ENCODE measurements at regions not wholly inside any gene's neighbourhood (a gene's known extent, or its start where the extent isn't known, plus 50 kb on each side); places are given as distances from the start of the nearest gene placed in this dataset.
"Not testable (repeated sequence)": the region's sequence is repeated elsewhere in the genome, so short reads cannot be mapped to it uniquely, and the experiment has no call there.

DNA sequence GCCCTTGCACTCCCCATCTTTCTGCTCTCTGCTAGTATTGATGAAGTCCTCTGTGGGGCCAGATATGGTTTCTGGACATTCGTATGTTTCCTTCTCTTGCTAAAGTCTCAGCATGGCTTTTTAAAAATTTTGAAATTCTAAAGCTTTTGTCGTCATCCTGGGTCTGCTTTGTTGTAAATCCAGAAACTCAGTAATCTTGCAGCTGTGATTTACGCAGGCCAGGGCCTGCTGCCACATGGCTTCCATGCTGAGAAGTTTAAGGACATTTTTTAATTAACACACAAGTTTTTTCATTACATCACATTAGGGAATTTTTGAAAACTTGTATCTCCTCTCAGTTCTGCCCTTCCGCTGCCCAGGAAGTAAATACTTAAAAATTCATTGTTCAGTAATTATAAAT lies 686.1 kb upstream of the IGFBP3 start:
- no peak for DNase-seq

DNA sequence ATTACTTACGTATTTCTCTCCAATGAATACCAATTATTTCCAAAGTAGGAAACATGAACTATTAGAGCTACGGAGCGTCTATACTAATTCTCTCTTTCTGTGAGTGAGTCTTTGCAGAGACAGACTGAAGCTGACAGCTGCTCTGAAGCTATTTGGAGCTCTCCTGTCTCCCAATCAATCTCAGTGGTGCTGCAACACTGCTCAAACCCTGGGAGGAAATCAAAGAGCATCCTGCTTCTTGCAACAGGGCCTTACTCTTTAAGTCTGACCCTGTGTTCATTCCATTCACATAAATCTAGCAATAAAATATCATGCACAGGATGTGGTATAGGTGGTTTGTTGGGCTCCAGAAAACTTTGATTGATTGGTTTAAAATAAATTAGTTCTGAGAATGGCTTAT lies 685.7 kb upstream of the IGFBP3 start:
- DNase-seq = peak; percentile 52

DNA sequence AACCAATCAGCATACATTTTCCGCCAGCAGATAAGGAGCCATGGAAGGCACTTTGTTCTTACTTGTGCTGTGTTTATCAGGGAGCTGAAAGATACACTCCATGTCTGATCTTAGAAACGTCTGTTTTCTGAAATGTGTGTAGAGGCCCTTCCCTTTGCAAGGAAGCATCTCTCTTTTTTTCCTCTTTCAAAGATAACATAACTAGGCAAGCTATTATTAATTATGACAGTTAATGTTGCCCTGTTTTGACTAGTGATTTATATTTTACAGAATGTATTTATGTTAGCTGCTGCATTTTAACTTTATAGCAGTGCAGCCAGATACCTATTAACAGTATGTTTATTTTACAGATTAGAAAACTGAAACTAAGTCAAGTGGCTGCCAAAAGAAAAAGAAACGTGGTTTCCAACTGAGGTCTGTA lies 683.2 kb upstream of the IGFBP3 start:
- DNase-seq = no peak

DNA sequence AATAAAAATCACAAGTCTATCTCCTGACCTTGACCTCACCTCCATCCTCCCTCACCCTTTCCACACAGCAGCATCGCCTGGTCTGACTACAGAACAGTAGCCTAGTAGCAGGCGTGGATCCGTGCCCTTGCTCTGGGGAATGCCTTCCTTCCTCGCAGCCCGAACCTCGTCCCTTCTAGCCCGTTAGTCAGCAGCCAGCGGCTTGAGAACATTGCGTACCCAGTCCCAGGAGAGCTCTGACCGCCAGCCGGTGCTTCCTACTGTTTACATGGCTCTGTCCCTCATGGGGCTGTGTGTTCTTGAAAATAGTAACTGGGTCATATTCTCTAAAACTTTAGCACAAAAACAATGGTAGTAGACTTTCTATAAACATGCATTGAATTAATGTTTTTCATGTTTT lies 682.7 kb upstream of the IGFBP3 start:
- DNase-seq = peak; percentile 42

DNA sequence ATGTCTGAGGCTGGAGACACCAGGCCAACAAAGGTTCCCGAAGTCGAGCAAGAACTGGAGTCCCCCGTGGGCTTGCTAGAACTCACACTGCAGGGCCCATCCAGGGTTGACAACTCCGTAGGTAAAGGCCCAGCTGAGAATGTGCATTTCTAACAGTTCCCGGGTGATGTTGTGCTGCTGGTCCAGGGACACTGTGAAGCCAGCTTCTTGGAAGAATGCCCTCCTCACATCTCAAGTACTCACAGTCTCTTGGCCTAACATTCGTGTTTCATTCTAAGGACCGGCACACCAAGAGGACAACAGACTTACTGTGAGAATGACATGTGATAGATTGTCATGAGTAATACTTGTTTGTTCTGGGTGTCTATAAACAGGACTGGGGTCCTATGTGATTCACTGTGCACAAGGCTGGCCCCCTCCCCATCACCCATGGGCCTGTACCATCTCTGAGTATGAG lies 682.3 kb upstream of the IGFBP3 start:
- DNase-seq = no peak

DNA sequence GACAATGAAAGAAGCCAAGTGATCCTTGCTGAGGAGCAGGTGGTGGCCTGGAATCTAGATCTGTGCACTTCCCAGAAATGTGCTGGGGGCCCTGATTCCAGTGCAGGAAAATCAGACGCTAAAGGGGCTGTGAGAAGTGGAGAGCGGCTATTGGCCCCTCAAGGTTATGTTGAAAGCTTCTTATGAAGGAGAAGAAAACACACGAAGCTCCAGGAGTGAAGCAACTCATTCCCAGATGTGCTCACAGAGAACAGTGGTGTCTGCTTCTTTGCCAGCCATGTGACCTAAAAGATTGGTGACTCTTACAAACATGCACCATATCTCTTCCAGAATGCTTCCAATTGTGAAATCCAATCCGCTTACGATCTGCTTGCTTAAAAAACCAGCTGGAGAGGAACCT lies 679.3 kb upstream of the IGFBP3 start:
- DNase-seq = no peak

DNA sequence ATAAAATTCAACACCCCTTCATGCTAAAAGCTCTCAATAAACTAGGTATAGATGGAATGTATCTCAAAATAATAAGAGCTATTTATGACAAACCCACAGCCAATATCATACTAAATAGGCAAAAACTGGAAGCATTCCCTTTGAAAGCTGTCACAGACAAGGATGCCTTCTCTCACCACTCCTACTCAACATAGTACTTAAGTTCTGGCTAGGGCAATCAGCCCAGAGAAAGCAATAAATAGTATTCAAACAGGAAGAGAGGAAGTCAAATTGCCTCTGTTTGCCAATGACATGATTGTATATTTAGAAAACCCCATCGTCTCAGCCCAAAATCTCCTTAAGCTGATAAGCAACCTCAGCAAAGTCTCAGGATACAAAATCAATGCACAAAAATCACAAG lies 673.8 kb upstream of the IGFBP3 start:
- DNase-seq = not testable (repeated sequence)

DNA sequence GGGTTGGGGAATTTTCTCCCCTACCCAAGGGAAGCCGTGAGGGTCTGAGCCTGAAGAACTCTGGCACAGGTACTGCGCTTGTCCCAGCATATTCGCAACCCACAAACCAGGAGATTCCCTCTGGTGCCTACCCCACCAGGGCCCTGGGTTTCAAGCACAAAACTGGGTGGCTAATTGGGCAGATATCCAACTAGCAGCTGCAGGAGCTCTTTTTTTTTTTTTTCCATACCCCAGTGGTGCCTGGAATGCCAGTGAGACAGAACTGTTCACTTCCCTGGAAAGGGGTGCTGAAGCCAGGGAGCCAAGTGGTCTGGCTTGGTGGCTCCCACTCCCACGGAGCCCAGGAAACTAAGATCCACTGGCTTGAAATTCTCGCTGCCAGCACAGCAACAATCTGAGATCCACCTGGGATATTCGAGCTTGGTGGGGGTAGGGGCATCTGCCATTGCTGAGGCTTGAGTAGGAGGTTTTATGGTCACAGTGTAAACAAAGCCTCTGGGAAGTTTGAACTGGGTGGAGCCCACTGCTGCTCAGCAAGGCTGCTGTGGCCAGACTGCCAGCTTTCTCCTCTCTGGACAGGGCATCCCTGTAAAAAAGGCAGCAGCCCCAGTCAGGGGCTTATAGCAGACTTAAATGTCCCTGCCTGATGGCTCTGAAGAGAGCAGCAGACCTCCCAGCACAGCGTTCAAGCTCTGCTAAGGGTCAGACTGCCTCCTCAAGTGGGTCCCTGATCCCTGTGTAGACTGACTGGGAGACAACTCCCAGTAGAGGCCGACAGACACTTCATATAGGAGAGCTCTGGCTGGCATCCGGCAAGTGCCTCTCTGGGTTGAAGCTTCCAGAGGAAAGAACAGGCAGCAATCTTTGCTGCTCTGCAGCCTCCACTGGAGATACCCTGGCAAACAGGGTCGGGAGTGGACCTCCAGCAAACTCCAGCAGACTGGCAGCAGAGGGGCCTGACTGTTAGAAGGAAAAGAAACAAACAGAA lies 670.1 kb upstream of the IGFBP3 start:
- DNase-seq = not testable (repeated sequence)

DNA sequence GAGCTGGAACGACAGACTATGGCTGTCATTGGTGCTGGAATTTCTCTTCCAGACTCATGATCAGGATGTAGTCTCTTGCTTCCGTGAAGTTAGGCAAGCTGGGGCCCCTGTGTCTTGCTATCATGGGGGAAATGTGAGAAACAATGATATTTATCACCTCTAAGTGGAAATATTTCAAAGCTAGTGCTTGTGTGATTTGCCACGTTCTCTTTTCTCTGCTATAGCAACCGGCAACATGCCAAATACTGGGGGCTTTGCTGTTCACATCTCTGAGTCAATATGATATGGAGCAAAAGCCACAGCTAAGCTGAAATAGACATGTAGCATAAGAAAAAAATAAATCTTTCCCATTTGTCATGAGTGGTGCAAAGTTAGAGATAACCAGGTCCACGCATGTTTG lies 668.2 kb upstream of the IGFBP3 start:
- DNase-seq = no peak

DNA sequence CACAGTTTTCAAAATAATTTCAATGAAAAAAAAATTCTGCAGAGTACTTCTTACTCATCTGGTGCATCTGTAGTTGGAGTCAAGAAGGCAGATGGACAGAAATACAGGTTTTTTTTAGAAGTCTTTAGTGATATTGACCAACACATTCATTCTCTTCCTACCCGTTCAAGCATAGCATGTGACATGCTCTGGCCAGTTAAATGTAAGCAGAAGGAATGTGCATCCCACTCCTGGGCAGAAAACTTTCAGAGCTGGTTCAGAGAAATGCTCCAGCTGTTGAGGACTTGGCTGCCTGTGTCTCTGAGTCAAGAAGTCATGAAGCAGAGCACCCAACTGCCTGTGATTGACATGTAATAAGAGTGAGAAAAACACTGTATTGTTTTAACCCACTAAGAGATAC lies 665.3 kb upstream of the IGFBP3 start:
- DNase-seq = no peak

DNA sequence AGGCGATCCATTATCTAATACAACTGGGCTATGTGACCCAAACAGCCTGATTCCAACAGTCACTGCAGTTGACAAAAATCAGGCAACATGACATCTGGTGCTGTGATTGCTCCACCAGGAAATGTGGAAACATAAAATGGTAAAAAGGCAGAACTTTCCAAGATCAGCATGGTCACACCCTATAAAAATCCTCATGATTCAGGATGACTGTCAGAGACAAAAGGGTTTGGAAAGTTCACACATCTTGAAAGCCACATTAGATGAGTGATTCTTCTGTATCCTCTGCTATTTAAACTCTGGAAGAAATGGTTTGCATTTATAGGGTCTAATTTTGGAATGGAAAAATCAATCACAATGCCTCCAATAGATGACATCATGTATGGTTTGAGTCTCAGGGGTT lies 662.6 kb upstream of the IGFBP3 start:
- DNase-seq = no peak

DNA sequence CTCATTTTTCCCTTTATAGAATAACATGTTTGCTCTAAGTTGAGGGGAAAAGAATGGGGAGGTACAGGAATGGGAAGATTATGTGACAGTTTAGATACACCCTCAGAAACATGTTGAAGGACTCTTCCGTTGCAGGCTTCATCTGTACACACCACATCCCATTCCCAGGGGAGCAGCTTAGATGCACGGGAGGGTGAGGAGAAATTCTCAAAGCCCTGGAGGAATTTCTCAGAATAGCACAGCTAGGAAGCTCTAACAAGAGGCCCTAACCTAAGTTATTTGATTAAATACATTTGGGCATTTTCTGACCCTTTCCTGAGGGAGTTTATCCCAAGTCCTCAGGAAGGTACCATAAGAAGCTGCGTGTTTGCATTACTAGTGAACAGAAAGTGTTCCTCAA lies 660.2 kb upstream of the IGFBP3 start:
- DNase-seq = peak; percentile 75

DNA sequence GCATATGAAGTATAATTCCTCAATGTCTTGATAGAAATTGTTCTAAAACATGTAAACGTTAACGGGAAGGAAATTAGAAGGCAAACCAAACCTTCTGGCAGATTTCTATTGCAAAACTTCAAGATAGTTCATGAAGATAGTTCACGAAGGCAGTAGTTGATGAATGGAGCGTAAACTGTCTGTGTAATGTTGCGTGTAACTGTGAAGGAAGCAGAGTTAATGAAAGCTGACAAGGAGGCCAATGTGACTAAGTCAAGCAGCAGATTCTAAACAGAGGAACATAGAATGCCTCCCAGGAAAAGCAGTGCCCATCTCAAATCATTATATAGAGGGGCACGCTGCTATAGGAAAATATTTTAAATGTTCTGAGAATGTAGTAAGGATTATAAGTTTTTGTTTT lies 659.7 kb upstream of the IGFBP3 start:
- DNase-seq = peak; percentile 95

DNA sequence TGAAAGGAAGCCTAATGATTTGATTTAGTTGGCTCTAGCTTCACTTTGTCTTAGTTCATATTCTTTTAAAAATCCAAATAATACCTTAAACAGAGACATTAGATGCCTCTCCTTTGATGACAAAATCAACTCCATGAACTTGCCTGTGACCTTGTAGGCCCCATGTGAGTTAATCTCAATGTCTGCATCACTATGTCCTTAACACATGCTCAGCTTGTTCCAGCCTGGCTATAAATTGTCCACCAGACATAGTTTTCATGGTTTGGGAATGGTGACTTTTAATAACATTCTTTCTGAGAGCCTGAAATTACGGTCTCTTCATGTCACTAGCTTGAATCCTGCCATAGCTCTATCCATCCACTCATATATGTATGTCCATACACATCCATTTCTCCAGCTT lies 656.3 kb upstream of the IGFBP3 start:
- no peak for DNase-seq

DNA sequence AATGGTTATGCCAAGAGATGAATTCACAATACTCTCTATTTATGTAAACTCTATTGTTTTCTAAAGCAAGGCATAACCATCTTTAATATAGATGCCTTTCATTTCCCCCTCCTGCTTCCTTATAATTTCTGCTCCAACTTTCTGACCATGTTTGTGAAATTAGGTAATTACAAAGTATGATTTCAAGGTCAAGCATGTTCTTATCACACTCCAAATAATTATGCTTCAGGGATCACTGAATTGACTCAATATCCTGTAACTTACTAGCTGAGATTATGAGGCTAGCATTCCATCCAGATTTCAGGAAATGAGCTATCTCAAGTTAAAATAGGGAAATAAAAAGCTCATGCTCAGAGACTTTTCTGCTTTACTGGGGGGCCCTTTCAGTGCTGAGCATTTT lies 655.9 kb upstream of the IGFBP3 start:
- no peak for DNase-seq

DNA sequence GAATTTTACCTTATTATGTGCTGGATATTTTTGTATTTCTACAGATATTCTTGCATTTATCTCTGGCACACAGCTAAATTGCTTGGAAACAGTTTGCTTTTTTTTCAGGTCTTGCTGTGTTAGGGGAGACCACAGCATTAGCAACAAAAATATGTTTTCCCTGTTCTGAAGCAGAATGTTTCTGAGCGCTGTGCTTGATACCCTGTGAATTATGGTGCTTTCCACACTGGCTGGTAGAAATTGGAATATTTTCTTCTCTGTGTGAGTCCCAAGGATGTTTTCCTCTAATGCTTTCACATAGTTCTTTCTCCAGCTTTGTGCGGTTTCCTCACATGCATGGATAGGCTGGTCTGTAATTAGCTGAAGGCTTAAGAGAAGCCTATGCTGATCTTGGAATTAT lies 651.6 kb upstream of the IGFBP3 start:
- DNase-seq = no peak

DNA sequence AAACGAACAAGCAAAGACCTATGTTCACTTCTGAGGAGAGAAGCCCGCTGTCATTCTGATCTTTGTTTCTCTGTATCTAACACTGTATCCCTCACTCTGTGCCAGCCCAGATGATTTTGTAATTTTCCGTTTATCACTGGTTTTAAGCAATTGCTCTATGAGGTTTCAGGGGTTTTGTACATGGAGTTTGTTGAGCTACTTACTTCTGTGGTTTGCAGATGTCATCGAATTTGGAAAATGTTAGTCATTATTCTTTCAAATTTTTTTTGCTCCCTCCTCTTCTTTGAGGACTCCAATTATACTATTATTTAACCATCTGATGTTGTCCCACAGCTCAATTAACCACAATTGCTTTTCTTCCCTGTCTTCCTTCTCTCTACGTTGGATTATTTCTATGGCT lies 650.9 kb upstream of the IGFBP3 start:
- no peak for DNase-seq

DNA sequence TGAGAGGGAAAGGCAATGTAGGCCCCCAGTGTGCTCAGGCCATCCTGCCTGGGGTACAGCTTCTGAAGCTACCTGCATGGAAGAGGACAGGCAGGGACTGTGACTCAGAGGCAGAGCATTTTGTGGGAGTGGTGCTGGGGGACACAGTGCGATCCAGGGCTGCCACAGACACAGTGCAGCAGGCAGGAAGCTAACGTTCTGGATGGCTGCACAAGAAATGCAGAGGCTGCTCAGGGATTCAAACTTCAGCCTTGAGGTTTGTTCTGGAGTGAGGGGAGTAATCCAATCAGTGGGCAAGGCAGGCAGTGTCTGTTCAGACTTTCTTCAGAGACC lies 648.0 kb upstream of the IGFBP3 start:
- DNase-seq = no peak

DNA sequence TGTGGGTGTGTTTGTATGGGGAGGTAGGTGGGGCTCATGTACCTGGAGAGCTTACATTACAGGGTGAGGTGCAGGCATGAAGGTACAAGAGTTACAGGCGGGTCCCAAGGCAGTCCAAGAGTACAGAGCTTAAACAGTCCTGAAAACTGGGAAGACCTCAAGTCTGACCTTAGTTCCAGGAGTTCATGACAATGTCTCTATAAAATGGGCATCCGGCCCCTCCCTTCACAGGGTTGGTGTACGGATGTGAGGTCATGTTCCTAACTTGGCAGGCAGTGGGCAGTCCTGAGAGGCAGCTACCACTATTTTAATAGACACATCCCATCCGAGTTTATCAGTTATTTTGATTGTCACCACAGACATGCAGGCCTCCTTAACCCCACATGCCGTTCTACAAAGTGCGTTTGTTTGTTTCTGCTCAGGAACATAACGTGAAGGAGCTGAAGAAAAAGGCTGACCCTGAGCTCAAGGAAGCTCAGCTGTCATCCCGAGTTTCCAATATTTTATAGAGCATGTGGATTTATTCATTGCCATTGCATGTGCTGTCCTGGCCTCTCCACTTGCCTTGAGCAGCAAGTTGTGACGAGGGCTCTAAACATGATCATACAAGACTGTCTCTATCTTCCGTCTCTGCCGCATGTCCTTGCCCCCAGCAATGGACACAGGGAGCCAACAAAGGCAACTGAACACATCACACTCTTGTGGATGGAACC lies 647.5 kb upstream of the IGFBP3 start:
- no peak for DNase-seq

DNA sequence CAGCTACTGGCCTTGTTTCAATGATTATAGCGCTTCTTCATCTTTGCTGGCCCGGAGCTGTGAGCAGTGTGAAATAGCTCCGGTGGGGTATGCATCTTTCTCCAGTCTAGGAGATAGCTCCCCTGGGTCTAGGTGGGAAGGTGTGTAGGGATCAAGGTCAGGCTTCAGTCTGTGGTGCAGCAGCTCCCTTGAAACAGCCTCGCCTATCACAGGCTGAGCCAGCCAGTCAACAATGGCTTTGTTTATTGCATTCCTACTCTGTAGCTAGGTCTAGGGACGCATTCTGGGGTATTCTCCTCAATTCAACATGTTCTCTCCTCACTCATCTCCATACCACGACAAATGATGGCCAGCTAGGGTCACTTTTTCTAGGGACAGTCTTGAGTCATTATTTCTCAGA lies 646.8 kb upstream of the IGFBP3 start:
- no peak for DNase-seq

DNA sequence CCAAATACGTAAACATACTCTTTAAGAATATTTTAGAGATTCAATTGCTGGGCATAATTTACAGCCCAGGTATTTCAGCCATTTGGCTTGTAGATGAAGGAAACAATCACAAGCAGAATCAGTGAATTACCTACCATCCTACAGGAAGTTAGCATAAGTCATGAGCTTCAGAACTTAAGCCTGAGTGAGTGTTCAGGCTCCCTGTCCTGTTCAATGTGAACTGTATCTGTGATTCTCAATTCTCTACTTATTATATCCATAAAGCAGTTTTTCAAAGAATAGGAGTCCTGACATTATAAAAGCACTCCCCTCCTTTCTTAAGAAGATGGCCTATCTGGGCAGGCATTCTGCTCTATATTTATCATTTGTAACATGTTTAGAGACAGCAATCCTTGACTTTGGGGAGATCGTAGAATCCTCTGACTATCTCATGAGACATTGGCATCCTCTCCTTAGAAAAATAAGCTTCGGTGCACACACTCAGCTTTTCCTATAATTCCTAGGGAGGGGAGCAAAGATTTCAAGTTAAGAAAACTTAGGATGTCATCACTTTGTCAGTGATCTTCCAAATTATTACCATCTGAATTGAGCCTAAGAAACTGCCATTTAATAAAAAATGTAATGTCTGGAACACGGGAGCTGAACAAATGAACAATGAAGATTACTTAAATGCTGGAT lies 645.2 kb upstream of the IGFBP3 start:
- DNase-seq = no peak

DNA sequence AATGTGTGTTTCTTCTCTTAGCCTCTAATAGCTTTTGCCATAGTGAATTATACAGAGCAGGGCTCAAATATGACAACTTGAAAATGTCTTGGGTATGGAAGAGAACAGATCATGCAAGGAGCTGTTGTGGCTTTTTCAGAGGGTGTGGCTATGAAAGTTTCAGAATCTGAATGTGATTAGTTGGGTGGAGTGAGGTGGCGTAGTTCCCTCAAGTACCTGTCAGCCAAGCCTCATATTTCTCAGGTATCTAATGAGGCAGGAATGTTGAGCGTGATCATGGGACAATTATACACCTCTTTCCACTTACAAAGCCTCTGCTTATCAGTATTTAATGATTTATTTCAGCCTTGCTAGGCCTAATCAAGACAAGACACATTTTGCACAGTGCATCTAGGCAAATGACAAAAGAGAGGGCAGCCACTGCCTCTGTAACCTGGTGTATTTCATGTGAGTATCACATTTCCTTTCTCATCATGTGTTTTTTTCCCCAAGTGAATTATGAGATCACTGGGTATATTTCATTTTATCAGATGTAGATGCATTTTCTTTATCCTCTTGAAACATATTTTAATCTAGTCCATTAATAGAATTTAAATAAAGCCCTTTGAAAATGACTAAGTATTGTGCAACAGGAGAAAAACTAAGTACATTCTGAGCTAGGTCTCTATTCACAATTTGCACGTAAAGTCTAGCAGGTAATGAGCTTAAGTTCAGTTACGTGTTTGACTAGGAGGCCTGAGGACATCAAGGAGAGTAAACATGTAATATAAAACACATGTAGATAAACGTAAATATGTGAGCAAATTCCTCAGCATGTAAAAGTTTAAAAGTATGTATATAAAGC lies 644.4 kb upstream of the IGFBP3 start:
- DNase-seq = no peak
